GM12891 (cell line): ENCODE measurements at regions not wholly inside any gene's neighbourhood (a gene's known extent, or its start where the extent isn't known, plus 50 kb on each side); places are given as distances from the start of the nearest gene placed in this dataset.

Experiments
- POLR2A ChIP-seq: IDR thresholded peaks from 2 replicates; pipeline ENCODE4 v1.6.1; 2011; ENCODE audit warnings: low read depth, low read length, control low read depth
- POLR2AphosphoS5 ChIP-seq: IDR thresholded peaks from 2 replicates; pipeline ENCODE4 v1.6.1; 2011; ENCODE audit warnings: low read depth, low read length, control low read depth
- SPI1 ChIP-seq: IDR thresholded peaks from 2 replicates; pipeline ENCODE4 v1.6.1; 2011; ENCODE audit warnings: low read depth, low read length, control low read depth
- TAF1 ChIP-seq: IDR thresholded peaks from 2 replicates; pipeline ENCODE4 v1.6.1; 2011; ENCODE audit warnings: low read depth, low read length, control low read depth

DNA sequence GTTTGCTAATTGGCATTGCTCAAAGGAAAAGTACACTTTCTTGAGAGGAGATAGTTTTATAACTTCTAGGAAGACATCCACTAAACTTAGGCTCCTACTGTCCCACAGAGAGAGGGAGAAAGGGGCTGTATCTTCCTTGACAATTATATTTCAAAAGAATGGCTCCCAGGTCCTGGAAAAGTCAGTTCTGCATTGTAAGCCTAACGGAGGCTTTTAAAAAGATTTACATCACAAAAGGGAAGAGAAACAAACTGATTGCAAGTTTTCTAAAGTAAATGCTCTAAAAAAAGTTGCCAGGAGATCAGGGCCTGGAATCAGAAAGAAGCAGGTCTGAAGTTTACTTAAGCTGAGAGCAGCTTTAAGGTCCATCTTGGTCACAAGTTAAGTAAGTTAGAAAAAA, 839.5 kb downstream of the FRK start:
- TF ChIP-seq POLR2A (no peak), POLR2AphosphoS5 (no peak), TAF1 (no peak), SPI1 (no peak)
